ENCODE measurements at regions not wholly inside any gene's neighbourhood (a gene's known extent, or its start where the extent isn't known, plus 50 kb on each side); places are given as distances from the start of the nearest gene placed in this dataset.

DNA sequence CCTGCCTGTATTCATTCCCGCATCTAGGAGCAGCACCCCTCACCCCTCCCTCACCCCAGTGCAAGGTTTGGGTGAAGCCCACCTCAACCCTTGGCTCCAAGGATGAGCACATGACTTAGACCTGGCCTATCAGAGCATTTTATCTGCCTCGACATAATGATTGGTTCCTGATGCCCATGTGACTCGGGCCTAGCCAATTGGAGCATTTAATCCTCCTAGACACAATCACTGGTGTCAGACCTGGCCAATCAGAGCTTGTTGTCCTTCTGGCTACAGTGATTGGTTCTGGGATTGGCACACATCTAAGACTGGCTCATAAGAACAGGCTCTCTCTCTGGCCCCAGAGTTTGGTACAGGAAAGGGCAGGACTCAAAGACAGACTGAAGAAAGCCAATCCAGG, 73.1 kb upstream of the MYL2 start:
- no peak for DNase-seq

DNA sequence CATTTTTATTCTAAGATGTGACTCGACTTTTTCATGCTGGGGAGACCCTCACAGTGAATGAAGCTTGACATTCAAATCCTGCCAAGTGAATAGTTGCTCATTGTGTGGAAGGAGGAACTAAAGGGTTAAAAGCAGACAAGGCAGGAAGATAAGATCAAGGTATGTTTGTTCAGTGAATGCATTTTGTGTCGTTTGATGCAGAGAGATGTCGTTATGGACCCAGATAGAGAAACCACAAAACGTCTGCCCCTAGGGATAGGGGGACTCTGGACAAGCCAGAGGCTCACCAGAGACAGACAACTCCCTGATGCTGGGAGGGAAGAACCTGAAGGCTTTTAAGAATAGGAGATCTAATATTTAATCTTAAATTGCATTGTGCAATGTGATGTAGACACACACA, 72.5 kb upstream of the MYL2 start:
- no peak for DNase-seq

DNA sequence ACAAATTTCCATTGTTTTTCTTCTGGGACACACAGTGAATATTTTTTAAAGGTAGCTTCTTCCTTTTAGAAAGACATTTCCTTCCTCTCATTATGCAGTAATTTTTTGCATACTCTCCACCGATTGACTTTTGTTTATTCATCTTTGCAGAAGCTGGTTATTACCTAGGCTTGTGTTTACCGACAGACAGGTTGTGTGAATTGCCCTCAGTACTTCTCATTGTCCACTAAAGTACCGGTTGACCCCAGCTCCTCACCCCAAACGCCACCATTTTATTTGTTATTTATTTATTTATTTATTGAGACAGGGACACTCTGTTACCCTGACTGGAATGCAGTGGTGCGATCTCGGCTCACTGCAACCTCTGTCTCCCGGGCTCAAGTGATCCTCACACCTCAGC, 63.4 kb upstream of the MYL2 start:
- no peak for DNase-seq

DNA sequence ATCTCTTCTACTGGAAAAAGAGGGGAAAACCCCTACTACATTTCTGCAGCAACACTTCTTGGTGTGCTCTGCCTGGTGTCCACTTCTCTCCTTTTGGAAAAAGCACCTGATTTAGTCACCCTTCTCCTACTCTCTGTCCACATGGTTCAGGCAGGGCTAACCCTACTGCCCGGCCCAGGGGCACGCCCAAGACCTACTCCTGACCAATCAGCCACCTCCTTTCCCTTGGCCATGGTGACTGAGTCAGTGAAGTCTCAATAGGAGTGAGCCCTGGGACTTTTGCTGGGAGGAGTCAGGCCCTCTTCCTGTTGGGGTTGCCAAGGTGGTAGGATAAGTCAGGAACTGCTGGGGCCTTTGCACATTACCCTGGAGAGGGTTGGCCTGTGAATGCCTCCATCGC, 52.5 kb upstream of the MYL2 start:
- DNase-seq, result no peak

DNA sequence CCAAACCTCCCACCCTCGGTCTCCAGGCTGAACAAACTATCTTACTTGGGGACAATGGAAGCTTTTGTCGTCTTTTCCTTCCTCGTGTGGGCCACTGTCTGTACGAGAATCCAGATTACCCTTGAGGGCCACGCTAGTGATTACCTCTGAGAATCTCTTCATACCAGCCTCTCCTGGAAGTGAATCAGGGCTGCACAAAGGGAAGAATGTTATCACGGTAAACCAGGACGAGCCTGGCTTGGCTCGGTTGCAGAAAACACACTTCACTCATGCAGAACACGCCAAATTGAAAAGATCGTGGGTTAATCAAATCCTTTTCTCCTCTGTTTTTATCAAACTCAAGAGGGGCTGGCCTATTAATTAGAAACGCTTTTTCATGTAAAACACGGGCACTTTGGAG, 51.6 kb upstream of the MYL2 start:
- DNase-seq, result no peak

DNA sequence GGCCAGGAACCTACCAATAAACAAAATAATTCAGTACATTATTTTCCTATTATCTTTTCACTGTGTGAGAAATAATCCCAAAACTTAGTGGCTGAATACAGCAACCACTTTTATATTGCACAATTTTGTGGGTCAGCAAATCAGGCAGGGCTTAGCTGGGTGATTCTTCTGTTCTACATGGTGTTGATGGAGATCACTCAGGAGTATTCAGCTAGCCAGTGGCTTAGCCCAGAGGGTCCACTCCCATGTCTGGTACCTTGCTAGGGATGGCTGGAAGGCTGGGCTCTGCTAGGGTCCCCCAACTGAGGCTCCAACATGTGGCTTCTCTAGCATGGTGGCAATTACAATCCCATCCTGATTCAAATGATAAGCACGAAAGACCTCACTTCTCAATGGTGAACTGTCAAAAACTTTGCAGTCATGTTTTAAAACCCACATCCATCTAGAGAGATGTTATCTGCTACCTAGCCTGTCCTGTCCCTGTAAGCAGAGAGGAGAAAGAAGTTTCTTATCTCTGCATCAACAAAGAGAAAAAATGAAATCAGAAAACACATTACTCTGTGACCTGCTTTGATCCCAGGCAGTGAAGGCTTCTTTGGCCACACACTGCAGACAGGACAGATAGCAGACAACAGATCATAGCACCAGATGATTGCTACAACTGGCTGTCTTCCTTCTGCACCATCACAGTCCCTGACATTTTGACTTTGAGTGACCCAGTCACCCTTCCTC, 51.0 kb upstream of the MYL2 start:
- no peak for DNase-seq

Data from NCI-H2029 treated with DMSO at 0.1 percent for 48 hours (cell line).